HL-60 (cell line): ENCODE measurements at regions not wholly inside any gene's neighbourhood (a gene's known extent, or its start where the extent isn't known, plus 50 kb on each side); places are given as distances from the start of the nearest gene placed in this dataset.

Source experiments
- GABPA ChIP-seq: IDR thresholded peaks from 2 replicates; pipeline ENCODE4 v1.6.1; 2012; ENCODE audit warnings: low read depth
- POLR2AphosphoS5 ChIP-seq: IDR thresholded peaks from 2 replicates; pipeline ENCODE4 v1.6.1; 2012; ENCODE audit warnings: low read depth
- TF ChIP-seq, protein P1 (sequence below): IDR thresholded peaks from one replicate; pipeline ENCODE4 v1.5.1; 2011; ENCODE audit warnings: low read length, control low read depth, inconsistent platforms; ENCODE audit not compliant: insufficient read depth
- TF ChIP-seq, protein P2 (sequence below): IDR thresholded peaks from 2 replicates; pipeline ENCODE4 v1.6.1; 2012; ENCODE audit warnings: low read depth; ENCODE audit not compliant: insufficient replicate concordance

DNA sequence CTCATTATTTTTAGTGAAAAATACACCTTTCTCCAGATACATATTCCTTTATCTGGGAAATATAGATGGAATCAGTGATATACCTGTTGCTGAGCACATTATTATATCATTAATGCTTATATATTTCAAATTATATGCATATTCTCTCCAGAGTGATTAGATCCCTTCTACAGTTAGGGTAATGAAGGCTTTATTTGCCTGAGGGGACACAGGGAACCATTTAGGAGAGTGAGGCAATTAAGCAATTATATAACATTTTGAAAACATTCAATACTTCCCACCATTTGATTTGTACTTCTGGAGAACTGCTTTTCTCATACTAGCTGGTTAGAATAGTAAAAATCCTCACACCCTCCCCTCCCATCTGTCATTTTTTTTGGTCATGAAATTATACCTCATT lies 212.8 kb upstream of the NOVA1 start:
- TF ChIP-seq, protein P1, sequence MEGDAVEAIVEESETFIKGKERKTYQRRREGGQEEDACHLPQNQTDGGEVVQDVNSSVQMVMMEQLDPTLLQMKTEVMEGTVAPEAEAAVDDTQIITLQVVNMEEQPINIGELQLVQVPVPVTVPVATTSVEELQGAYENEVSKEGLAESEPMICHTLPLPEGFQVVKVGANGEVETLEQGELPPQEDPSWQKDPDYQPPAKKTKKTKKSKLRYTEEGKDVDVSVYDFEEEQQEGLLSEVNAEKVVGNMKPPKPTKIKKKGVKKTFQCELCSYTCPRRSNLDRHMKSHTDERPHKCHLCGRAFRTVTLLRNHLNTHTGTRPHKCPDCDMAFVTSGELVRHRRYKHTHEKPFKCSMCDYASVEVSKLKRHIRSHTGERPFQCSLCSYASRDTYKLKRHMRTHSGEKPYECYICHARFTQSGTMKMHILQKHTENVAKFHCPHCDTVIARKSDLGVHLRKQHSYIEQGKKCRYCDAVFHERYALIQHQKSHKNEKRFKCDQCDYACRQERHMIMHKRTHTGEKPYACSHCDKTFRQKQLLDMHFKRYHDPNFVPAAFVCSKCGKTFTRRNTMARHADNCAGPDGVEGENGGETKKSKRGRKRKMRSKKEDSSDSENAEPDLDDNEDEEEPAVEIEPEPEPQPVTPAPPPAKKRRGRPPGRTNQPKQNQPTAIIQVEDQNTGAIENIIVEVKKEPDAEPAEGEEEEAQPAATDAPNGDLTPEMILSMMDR = no peak
- no peak for TF ChIP-seq POLR2AphosphoS5
- no peak for TF ChIP-seq GABPA
- TF ChIP-seq, protein P2, sequence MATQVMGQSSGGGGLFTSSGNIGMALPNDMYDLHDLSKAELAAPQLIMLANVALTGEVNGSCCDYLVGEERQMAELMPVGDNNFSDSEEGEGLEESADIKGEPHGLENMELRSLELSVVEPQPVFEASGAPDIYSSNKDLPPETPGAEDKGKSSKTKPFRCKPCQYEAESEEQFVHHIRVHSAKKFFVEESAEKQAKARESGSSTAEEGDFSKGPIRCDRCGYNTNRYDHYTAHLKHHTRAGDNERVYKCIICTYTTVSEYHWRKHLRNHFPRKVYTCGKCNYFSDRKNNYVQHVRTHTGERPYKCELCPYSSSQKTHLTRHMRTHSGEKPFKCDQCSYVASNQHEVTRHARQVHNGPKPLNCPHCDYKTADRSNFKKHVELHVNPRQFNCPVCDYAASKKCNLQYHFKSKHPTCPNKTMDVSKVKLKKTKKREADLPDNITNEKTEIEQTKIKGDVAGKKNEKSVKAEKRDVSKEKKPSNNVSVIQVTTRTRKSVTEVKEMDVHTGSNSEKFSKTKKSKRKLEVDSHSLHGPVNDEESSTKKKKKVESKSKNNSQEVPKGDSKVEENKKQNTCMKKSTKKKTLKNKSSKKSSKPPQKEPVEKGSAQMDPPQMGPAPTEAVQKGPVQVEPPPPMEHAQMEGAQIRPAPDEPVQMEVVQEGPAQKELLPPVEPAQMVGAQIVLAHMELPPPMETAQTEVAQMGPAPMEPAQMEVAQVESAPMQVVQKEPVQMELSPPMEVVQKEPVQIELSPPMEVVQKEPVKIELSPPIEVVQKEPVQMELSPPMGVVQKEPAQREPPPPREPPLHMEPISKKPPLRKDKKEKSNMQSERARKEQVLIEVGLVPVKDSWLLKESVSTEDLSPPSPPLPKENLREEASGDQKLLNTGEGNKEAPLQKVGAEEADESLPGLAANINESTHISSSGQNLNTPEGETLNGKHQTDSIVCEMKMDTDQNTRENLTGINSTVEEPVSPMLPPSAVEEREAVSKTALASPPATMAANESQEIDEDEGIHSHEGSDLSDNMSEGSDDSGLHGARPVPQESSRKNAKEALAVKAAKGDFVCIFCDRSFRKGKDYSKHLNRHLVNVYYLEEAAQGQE = no peak
